ENCODE measurements at regions not wholly inside any gene's neighbourhood (a gene's known extent, or its start where the extent isn't known, plus 50 kb on each side); places are given as distances from the start of the nearest gene placed in this dataset.
"Not testable (repeated sequence)": the region's sequence is repeated elsewhere in the genome, so short reads cannot be mapped to it uniquely, and the experiment has no call there.

GRCh38 chr1:102691592-102692090 lies 416.7 kb downstream of the COL11A1 start:
- no peak for TF ChIP-seq CTCF (IDR thresholded peaks at IDR 0.05; ENCODE audit: extremely low read depth, missing control alignments)
- DNase-seq (ENCODE audit: low spot score) = no peak

- no peak for TF ChIP-seq CTCF (IDR thresholded peaks at IDR 0.05; ENCODE audit: extremely low read depth, missing control alignments)
Observed at GRCh38 chr1:102687383-102687782, 420.9 kb downstream of the COL11A1 start.

GRCh38 chr1:102661481-102661880 lies 446.8 kb downstream of the COL11A1 start:
- no peak for DNase-seq (ENCODE audit: low spot score)
- no peak for TF ChIP-seq CTCF (IDR thresholded peaks at IDR 0.05; ENCODE audit: extremely low read depth, missing control alignments)

More at GRCh38 chr1:102687383-102687782, 420.9 kb downstream of the COL11A1 start:
- DNase-seq (ENCODE audit: low spot score) = no peak

GRCh38 chr1:102659876-102660483 lies 448.3 kb downstream of the COL11A1 start:
- DNase-seq (ENCODE audit: low spot score) = not testable (repeated sequence)

- DNase-seq (ENCODE audit: low spot score) = no peak
- TF ChIP-seq CTCF (IDR thresholded peaks at IDR 0.05; ENCODE audit: extremely low read depth, missing control alignments) = no peak
Observed at GRCh38 chr1:102655034-102655433, 453.3 kb downstream of the COL11A1 start.

- no peak for DNase-seq (ENCODE audit: low spot score)
- TF ChIP-seq CTCF (IDR thresholded peaks at IDR 0.05; ENCODE audit: extremely low read depth, missing control alignments) = no peak
Observed at GRCh38 chr1:102640872-102641271, 467.4 kb downstream of the COL11A1 start.

GRCh38 chr1:102640312-102640711 lies 468.0 kb downstream of the COL11A1 start:
- no peak for DNase-seq (ENCODE audit: low spot score)

More at GRCh38 chr1:102640312-102640711, 468.0 kb downstream of the COL11A1 start:
- TF ChIP-seq CTCF (IDR thresholded peaks at IDR 0.05; ENCODE audit: extremely low read depth, missing control alignments) = no peak
